Esophagus (tissue), 2 donors: ENCODE measurements at regions not wholly inside any gene's neighbourhood (a gene's known extent, or its start where the extent isn't known, plus 50 kb on each side); places are given as distances from the start of the nearest gene placed in this dataset.

Experiments
- H3K27ac ChIP-seq, 2 donors: one replicate each; pipeline ENCODE4 v1.5.1; 2013; ENCODE audit warnings: low read depth in 2 of 2, mild to moderate bottlenecking in 2 of 2, inconsistent platforms in 1 of 2, low read length in 1 of 2, moderate library complexity in 1 of 2
- H3K27me3 ChIP-seq, 2 donors: one replicate each; pipeline ENCODE4 v1.6.1; 2013; ENCODE audit warnings: low read length in 2 of 2, control low read depth in 1 of 2, mild to moderate bottlenecking in 1 of 2; ENCODE audit not compliant: insufficient read depth in 2 of 2, control insufficient read depth in 1 of 2
- H3K36me3 ChIP-seq, 2 donors: one replicate each; pipeline ENCODE4 v1.6.1; 2013; ENCODE audit warnings: low read length in 1 of 2; ENCODE audit not compliant: control insufficient read depth in 2 of 2, insufficient read depth in 2 of 2
- H3K4me1 ChIP-seq, 2 donors: one replicate each; pipeline ENCODE4 v1.6.1; 2013; ENCODE audit warnings: low read length in 1 of 2; ENCODE audit not compliant: control insufficient read depth in 2 of 2, insufficient read depth in 2 of 2
- H3K4me3 ChIP-seq, 2 donors: one replicate each; pipeline ENCODE4 v1.5.1; 2013; ENCODE audit warnings: low read length in 2 of 2, mild to moderate bottlenecking in 2 of 2, low read depth in 1 of 2, moderate library complexity in 1 of 2
- H3K9me3 ChIP-seq, 2 donors: one replicate each; pipeline ENCODE4 v1.6.1; 2013; ENCODE audit warnings: mild to moderate bottlenecking in 2 of 2, low read depth in 1 of 2, low read length in 1 of 2, moderate library complexity in 1 of 2; ENCODE audit not compliant: control insufficient read depth in 2 of 2, insufficient read depth in 1 of 2
- WGBS, 2 donors: extraction: QIAGEN DNeasy Blood & Tissue Kit; methylation state at CpG; one replicate each; pipeline ENCODE4 v1.1.7; 2013; 5-methylcytosine and 5-hydroxymethylcytosine counted together
- donor health status: healthy with polysubstance abuse.
- donor health status: Bipolar disorder and iron deficiency.

- H3K9me3 ChIP-seq = peaks cover 0 to 2% of the 10 kb centered on the region in 2 donors
- no peak overlapping the region for H3K27ac ChIP-seq
- no peak overlapping the region for H3K4me3 ChIP-seq
- H3K27me3 ChIP-seq = no peaks in the 10 kb centered on the region
- no peaks in the 10 kb centered on the region for H3K36me3 ChIP-seq
- 42 to 52% methylated on average over 2 of the region's 2 CpGs for WGBS, 2 donors
- no peaks in the 10 kb centered on the region for H3K4me1 ChIP-seq
Measured at GRCh38 chr20:6925744-6926278, 158.3 kb downstream of the BMP2 start.

- H3K4me1 ChIP-seq = no peaks in the 10 kb centered on the region
- no peak overlapping the region for H3K4me3 ChIP-seq
- H3K9me3 ChIP-seq = no peaks in the 10 kb centered on the region
- WGBS, 2 donors = 49 to 76% methylated on average over 5 of the region's 5 CpGs
- no peaks in the 10 kb centered on the region for H3K36me3 ChIP-seq
- no peaks in the 10 kb centered on the region for H3K27me3 ChIP-seq
- H3K27ac ChIP-seq = no peak overlapping the region
Measured at GRCh38 chr20:6940048-6940447, 172.6 kb downstream of the BMP2 start.

DNA sequence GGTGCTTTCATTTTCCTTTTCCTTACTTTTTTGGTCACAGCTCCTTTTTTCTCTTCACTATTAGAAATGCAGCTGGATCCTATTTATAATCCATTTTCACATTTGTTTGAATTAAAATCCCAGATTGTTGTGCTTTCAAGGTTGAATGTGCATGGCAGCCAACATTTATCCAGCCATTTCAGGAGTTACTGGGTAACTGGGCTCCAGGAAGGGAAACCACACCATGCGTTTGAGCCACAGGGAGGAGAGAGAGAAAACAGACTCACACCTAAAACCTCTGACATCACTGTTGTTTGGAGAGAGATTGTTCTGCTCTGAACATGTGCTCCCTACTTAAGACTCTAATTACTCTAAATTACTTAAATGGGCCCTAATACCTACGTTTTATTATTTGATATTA is 173.4 kb downstream of the BMP2 start:
- WGBS, 2 donors = 25 to 31% methylated on average over 2 of the region's 2 CpGs
- Histone ChIP-seq H3K36me3 (no peaks in the 10 kb centered on the region), H3K4me1 (no peaks in the 10 kb centered on the region)

DNA sequence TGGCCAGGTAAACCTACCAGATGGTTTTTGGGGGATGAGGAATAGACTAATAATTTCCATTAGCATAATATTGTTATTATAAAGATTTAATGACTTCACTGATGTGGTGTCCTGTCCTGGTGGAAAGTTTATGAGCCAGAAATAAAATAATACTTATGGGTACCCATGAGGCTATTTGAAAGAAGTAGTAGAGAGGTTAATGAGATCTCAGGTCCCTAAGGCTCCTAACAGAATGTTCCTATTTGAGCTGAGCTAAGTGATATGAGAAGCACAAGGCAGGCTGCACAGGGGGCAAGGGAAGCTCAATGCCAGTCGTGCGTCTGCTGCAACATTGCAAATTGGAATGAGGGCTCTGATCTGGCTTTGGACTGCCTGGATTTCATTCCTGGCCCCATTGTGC is 174.1 kb downstream of the BMP2 start:
- Histone ChIP-seq H3K4me1 (no peaks in the 10 kb centered on the region), H3K36me3 (no peaks in the 10 kb centered on the region), H3K27me3 (no peaks in the 10 kb centered on the region), H3K4me3 (no peak overlapping the region), H3K27ac (no peak overlapping the region), H3K9me3 (no peaks in the 10 kb centered on the region)
- 87 to 92% methylated on average over 2 of the region's 2 CpGs for WGBS, 2 donors

More for the DNA sequence above, 173.4 kb downstream of the BMP2 start:
- Histone ChIP-seq H3K27me3 (no peaks in the 10 kb centered on the region), H3K4me3 (no peak overlapping the region), H3K9me3 (no peaks in the 10 kb centered on the region), H3K27ac (no peak overlapping the region)

DNA sequence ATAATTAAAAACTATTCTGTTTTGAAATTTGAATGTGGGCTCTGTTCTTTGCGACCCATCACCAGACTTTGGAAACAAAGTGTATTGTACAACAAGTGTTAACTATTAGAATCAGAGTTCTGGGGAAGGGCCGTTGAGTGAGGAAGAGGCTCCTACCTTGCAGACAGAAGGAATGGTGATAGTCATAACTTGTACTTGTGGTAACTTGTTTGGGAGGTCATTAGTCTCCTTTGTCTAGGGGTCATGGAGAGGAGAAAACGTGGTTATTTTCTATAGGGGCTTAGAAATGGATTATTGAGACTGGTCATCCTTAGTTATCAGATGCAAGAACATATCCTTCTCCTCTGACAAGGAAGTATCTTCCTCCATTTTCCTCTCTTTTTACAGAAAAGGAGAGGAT is 174.8 kb downstream of the BMP2 start:
- Histone ChIP-seq H3K4me3 (no peak overlapping the region), H3K27me3 (no peaks in the 10 kb centered on the region), H3K27ac (no peak overlapping the region), H3K9me3 (no peaks in the 10 kb centered on the region), H3K36me3 (no peaks in the 10 kb centered on the region), H3K4me1 (no peaks in the 10 kb centered on the region)
- 64 to 66% methylated on average over 3 of the region's 3 CpGs for WGBS, 2 donors

- no peaks in the 10 kb centered on the region for H3K27me3 ChIP-seq
- H3K27ac ChIP-seq = no peak overlapping the region
- no peaks in the 10 kb centered on the region for H3K9me3 ChIP-seq
- H3K4me3 ChIP-seq = no peak overlapping the region
- H3K4me1 ChIP-seq = no peaks in the 10 kb centered on the region
- WGBS, 2 donors = 87 to 88% methylated on average over 4 of the region's 4 CpGs
- no peaks in the 10 kb centered on the region for H3K36me3 ChIP-seq
Measured at GRCh38 chr20:6944292-6944691, 176.8 kb downstream of the BMP2 start.

- H3K9me3 ChIP-seq = no peaks in the 10 kb centered on the region
Measured at GRCh38 chr20:6953611-6954010, 186.1 kb downstream of the BMP2 start.

DNA sequence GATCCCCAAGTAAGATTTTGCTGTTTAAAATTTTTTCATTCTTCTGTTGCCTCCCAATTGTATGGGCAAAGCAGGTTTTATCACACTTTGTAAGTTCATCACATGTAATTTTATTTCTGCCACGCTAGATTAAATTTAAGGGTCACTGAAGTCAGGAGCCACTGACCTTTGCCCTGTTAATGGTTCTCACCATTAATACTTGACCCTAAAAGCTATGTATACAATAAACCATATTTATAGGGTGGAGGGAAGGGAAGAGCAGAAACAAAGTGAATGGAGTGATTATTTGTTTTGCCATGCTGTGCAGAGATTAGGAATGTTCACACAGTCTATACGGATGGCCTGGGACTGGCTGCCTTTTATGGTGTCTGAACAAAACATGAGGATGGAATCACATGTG is 186.7 kb downstream of the BMP2 start:
- 54 to 68% methylated on average over 2 of the region's 2 CpGs for WGBS, 2 donors
- Histone ChIP-seq H3K4me1 (no peaks in the 10 kb centered on the region), H3K9me3 (no peaks in the 10 kb centered on the region), H3K27me3 (no peaks in the 10 kb centered on the region), H3K4me3 (no peak overlapping the region), H3K36me3 (no peaks in the 10 kb centered on the region), H3K27ac (no peak overlapping the region)

More at GRCh38 chr20:6953611-6954010, 186.1 kb downstream of the BMP2 start:
- Histone ChIP-seq H3K27me3 (no peaks in the 10 kb centered on the region), H3K4me3 (no peak overlapping the region), H3K4me1 (no peaks in the 10 kb centered on the region), H3K27ac (no peak overlapping the region), H3K36me3 (no peaks in the 10 kb centered on the region)
- WGBS, 2 donors = 47 to 74% methylated on average over 1 of the region's 1 CpG

- no peak overlapping the region for H3K27ac ChIP-seq
- WGBS, 2 donors = 71 to 83% methylated on average over 2 of the region's 2 CpGs
- H3K4me3 ChIP-seq = no peak overlapping the region
- H3K36me3 ChIP-seq = no peaks in the 10 kb centered on the region
- H3K9me3 ChIP-seq = no peaks in the 10 kb centered on the region
- no peaks in the 10 kb centered on the region for H3K4me1 ChIP-seq
- no peaks in the 10 kb centered on the region for H3K27me3 ChIP-seq
Measured at GRCh38 chr20:6956056-6956455, 188.6 kb downstream of the BMP2 start.

- Histone ChIP-seq H3K4me3 (no peak overlapping the region), H3K4me1 (no peaks in the 10 kb centered on the region), H3K27ac (no peak overlapping the region), H3K27me3 (no peaks in the 10 kb centered on the region), H3K9me3 (no peaks in the 10 kb centered on the region), H3K36me3 (no peaks in the 10 kb centered on the region)
- 35 to 46% methylated on average over 5 of the region's 5 CpGs for WGBS, 2 donors
Measured at GRCh38 chr20:6956574-6956973, 189.1 kb downstream of the BMP2 start.
